WTC11 (cell line): ENCODE measurements at regions not wholly inside any gene's neighbourhood (a gene's known extent, or its start where the extent isn't known, plus 50 kb on each side); places are given as distances from the start of the nearest gene placed in this dataset.

ENCODE experiments used
- ATAC-seq: fragments of 200-7000 bp; cut with Tn5 transposase; 2 replicates; pipeline ENCODE4 v1.10.0; 2021; ENCODE audit warnings: mild to moderate bottlenecking, moderate library complexity
- CTCF ChIA-PET: fragments of 300-600 bp; sonication (Branson Sonifier 250); formaldehyde crosslinking; loops from one replicate; lab custom pipeline; 2021; ENCODE audit warnings: antibody characterized with exemption; lab: Charles Lee
- POLR2A ChIA-PET: fragments of 350-600 bp; sonication (Branson Sonifier 250); formaldehyde crosslinking; loops from one replicate; lab custom pipeline; 2021; ENCODE audit warnings: antibody characterized with exemption; lab: Charles Lee
- DNase-seq: peaks from one replicate; pipeline ENCODE4 v3.0.0; 2021; ENCODE audit warnings: low spot score
- H3K27ac Mint-ChIP-seq: 2 replicates; pipeline ENCODE4 v1.8.0; 2021; ENCODE audit warnings: mixed read lengths
- H3K27me3 Mint-ChIP-seq: 2 replicates; pipeline ENCODE4 v1.8.0; 2021; ENCODE audit warnings: low read depth, mild to moderate bottlenecking, moderate library complexity, mixed read lengths
- H3K36me3 Mint-ChIP-seq: 2 replicates; pipeline ENCODE4 v1.8.0; 2021; ENCODE audit warnings: mixed read lengths
- H3K4me1 Mint-ChIP-seq: 2 replicates; pipeline ENCODE4 v1.8.0; 2022; ENCODE audit warnings: mixed read lengths
- H3K4me3 Mint-ChIP-seq: 2 replicates; pipeline ENCODE4 v1.8.0; 2021; ENCODE audit warnings: mild to moderate bottlenecking, moderate library complexity, mixed read lengths
- H3K9me3 Mint-ChIP-seq: 2 replicates; pipeline ENCODE4 v1.8.0; 2021; ENCODE audit warnings: mixed read lengths
- ATF1 ChIP-seq: sonication (generic); formaldehyde crosslinking; IDR thresholded peaks from 2 replicates; pipeline ENCODE4 v1.8.1; 2023; ENCODE audit warnings: mild to moderate bottlenecking, moderate library complexity, missing genetic modification reagents
- ELF4 ChIP-seq: sonication (generic); formaldehyde crosslinking; IDR thresholded peaks from 2 replicates; pipeline ENCODE4 v1.8.1; 2022; ENCODE audit warnings: low read depth, mild to moderate bottlenecking, moderate library complexity, missing genetic modification reagents
- HMGA2 ChIP-seq: fragments of 250-450 bp; sonication (Bioruptor Pico); IDR thresholded peaks from 2 replicates; pipeline ENCODE4 v1.4.0; 2021; ENCODE audit warnings: mild to moderate bottlenecking, moderate library complexity
- JUN ChIP-seq: sonication (generic); formaldehyde crosslinking; IDR thresholded peaks from 2 replicates; pipeline ENCODE4 v1.8.0; 2023; ENCODE audit warnings: mild to moderate bottlenecking, missing genetic modification reagents
- KAT7 ChIP-seq: sonication (generic); formaldehyde crosslinking; IDR thresholded peaks from 2 replicates; pipeline ENCODE4 v1.8.1; 2023; ENCODE audit warnings: missing genetic modification reagents, mild to moderate bottlenecking, borderline replicate concordance
- MXD4 ChIP-seq: fragments of 250-450 bp; sonication (Bioruptor Pico); IDR thresholded peaks from 2 replicates; pipeline ENCODE4 v1.8.0; 2021; ENCODE audit warnings: mild to moderate bottlenecking, moderate library complexity, borderline replicate concordance
- NFE2L1 ChIP-seq: sonication (generic); formaldehyde crosslinking; IDR thresholded peaks from 2 replicates; pipeline ENCODE4 v1.8.1; 2023; ENCODE audit warnings: missing genetic modification reagents
- NR1H2 ChIP-seq: sonication (generic); formaldehyde crosslinking; IDR thresholded peaks from 2 replicates; pipeline ENCODE4 v1.9.0; 2021; ENCODE audit warnings: mild to moderate bottlenecking, moderate library complexity, missing genetic modification reagents
- NR3C1 ChIP-seq: sonication (generic); formaldehyde crosslinking; conservative IDR thresholded peaks from 2 replicates; pipeline ENCODE4 v1.8.1; 2023; ENCODE audit warnings: low read depth, mild to moderate bottlenecking, missing genetic modification reagents
- OVOL2 ChIP-seq: fragments of 250-450 bp; sonication (Bioruptor Pico); IDR thresholded peaks from 2 replicates; pipeline ENCODE4 v1.9.0; 2021; ENCODE audit warnings: mild to moderate bottlenecking, borderline replicate concordance
- RELA ChIP-seq: sonication (generic); formaldehyde crosslinking; IDR thresholded peaks from 2 replicates; pipeline ENCODE4 v1.8.1; 2022; ENCODE audit warnings: missing genetic modification reagents, mild to moderate bottlenecking, borderline replicate concordance
- RORB ChIP-seq: fragments of 250-450 bp; sonication (Bioruptor Pico); IDR thresholded peaks from 2 replicates; pipeline ENCODE4 v1.9.0; 2021; ENCODE audit warnings: mild to moderate bottlenecking
- TEAD1 ChIP-seq: sonication (generic); formaldehyde crosslinking; IDR thresholded peaks from 2 replicates; pipeline ENCODE4 v1.8.0; 2022; ENCODE audit warnings: mild to moderate bottlenecking, missing genetic modification reagents
- ZNF263 ChIP-seq: sonication (generic); formaldehyde crosslinking; IDR thresholded peaks from 2 replicates; pipeline ENCODE4 v1.8.1; 2022; ENCODE audit warnings: low read depth, mild to moderate bottlenecking, moderate library complexity, missing genetic modification reagents
- ZNF671 ChIP-seq: fragments of 250-450 bp; sonication (Bioruptor Pico); IDR thresholded peaks from 2 replicates; pipeline ENCODE4 v1.8.0; 2021; ENCODE audit warnings: mild to moderate bottlenecking
- TF ChIP-seq, protein P1 (sequence below): fragments of 250-450 bp; sonication (Bioruptor Pico); IDR thresholded peaks from 2 replicates; pipeline ENCODE4 v1.9.0; 2021; ENCODE audit warnings: mild to moderate bottlenecking
- TF ChIP-seq, protein P2 (sequence below): fragments of 200-600 bp; IDR thresholded peaks from 2 replicates; pipeline ENCODE4 v1.8.0; 2022; ENCODE audit warnings: antibody characterized with exemption
- TF ChIP-seq, protein P3 (sequence below): sonication (generic); formaldehyde crosslinking; IDR thresholded peaks from 2 replicates; pipeline ENCODE4 v1.8.1; 2022; ENCODE audit warnings: low read depth, mild to moderate bottlenecking, moderate library complexity, missing genetic modification reagents, borderline replicate concordance
- TF ChIP-seq, protein P4 (sequence below): sonication (generic); formaldehyde crosslinking; IDR thresholded peaks from 2 replicates; pipeline ENCODE4 v1.8.1; 2023; ENCODE audit warnings: mild to moderate bottlenecking, moderate library complexity, missing genetic modification reagents
- TF ChIP-seq, protein P5 (sequence below): sonication (generic); formaldehyde crosslinking; IDR thresholded peaks from 2 replicates; pipeline ENCODE4 v1.8.1; 2022; ENCODE audit warnings: low read depth, missing genetic modification reagents, borderline replicate concordance
- TF ChIP-seq, protein P6 (sequence below): sonication (generic); formaldehyde crosslinking; IDR thresholded peaks from 2 replicates; pipeline ENCODE4 v1.8.1; 2023; ENCODE audit warnings: mild to moderate bottlenecking, missing genetic modification reagents
- TF ChIP-seq, protein P7 (sequence below): sonication (generic); formaldehyde crosslinking; IDR thresholded peaks from 2 replicates; pipeline ENCODE4 v1.8.0; 2022; ENCODE audit warnings: mild to moderate bottlenecking, missing genetic modification reagents

DNA sequence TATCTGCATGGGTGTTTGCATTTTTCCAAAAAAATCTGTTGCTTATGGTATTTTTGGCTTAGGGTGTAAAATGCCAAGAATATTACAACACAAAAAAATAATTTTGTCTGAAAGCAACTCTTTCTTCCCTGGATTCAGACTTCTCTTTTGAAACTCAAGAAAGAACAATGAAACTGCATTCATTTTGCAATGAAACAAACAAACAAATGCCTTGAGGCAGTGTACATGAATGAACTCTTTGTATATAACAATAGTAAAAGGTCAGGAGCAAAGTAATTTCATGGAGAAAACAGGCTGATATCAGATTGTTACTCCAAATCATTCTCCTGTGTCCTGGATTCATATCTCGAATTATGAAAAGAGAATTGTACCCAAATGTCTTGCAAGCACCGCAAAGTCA lies 301.6 kb upstream of the CDH20 start:
- DNase-seq = no peak
- Mint-ChIP-seq H3K4me1 (no peaks in the 10 kb centered on the region), H3K9me3 (no peaks in the 10 kb centered on the region), H3K36me3 (no peaks in the 10 kb centered on the region), H3K27ac (no peak overlapping the region), H3K27me3 (no peaks in the 10 kb centered on the region)
- POLR2A ChIA-PET = no interaction called here
- TF ChIP-seq TEAD1 (CRISPR knock-in tag) (no peak), HMGA2 (CRISPR knock-in tag) (no peak), NR1H2 (CRISPR knock-in tag) (no peak), ZNF263 (CRISPR knock-in tag) (no peak), OVOL2 (CRISPR knock-in tag) (no peak), MXD4 (CRISPR knock-in tag) (no peak), ZNF671 (CRISPR knock-in tag) (no peak)
- TF ChIP-seq, protein P1, sequence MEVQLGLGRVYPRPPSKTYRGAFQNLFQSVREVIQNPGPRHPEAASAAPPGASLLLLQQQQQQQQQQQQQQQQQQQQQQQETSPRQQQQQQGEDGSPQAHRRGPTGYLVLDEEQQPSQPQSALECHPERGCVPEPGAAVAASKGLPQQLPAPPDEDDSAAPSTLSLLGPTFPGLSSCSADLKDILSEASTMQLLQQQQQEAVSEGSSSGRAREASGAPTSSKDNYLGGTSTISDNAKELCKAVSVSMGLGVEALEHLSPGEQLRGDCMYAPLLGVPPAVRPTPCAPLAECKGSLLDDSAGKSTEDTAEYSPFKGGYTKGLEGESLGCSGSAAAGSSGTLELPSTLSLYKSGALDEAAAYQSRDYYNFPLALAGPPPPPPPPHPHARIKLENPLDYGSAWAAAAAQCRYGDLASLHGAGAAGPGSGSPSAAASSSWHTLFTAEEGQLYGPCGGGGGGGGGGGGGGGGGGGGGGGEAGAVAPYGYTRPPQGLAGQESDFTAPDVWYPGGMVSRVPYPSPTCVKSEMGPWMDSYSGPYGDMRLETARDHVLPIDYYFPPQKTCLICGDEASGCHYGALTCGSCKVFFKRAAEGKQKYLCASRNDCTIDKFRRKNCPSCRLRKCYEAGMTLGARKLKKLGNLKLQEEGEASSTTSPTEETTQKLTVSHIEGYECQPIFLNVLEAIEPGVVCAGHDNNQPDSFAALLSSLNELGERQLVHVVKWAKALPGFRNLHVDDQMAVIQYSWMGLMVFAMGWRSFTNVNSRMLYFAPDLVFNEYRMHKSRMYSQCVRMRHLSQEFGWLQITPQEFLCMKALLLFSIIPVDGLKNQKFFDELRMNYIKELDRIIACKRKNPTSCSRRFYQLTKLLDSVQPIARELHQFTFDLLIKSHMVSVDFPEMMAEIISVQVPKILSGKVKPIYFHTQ (CRISPR knock-in tag) = no peak
- TF ChIP-seq, all 79 proteins: peak for 0
- no peak for ATAC-seq
- no peak overlapping the region for H3K4me3 Mint-ChIP-seq
- CTCF ChIA-PET = no interaction called here

DNA sequence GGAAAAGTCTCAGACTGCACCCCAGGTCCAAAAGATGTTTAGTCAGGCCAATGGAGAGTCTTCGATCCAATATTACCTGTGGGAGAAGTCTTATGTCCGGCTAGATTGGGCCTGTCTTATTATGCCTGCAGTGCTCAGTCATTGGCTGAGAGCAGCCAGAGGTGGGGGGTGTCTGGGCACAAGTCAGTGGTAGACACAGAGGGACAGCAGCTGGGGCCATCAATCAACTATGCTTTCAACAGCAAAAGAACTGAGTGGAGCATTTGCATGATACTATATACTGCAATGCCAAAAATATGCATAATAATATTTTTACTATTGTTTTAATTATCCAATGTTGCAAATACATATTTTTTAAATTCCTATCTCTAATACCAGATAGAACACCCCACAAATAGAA lies 298.6 kb upstream of the CDH20 start:
- Mint-ChIP-seq H3K27me3 (no peaks in the 10 kb centered on the region), H3K4me3 (no peak overlapping the region), H3K36me3 (no peaks in the 10 kb centered on the region), H3K4me1 (peaks cover 6% of the 10 kb centered on the region), H3K27ac (no peak overlapping the region), H3K9me3 (no peaks in the 10 kb centered on the region)
- ChIA-PET POLR2A (interaction anchor here (0.6 kb wide), 1 partner anchor 357 kb away, joined by 3 read pairs; no protein-coding TSS in a partner anchor), CTCF (no interaction called here)
- no peak for DNase-seq
- no peak for ATAC-seq
- TF ChIP-seq, protein P2, sequence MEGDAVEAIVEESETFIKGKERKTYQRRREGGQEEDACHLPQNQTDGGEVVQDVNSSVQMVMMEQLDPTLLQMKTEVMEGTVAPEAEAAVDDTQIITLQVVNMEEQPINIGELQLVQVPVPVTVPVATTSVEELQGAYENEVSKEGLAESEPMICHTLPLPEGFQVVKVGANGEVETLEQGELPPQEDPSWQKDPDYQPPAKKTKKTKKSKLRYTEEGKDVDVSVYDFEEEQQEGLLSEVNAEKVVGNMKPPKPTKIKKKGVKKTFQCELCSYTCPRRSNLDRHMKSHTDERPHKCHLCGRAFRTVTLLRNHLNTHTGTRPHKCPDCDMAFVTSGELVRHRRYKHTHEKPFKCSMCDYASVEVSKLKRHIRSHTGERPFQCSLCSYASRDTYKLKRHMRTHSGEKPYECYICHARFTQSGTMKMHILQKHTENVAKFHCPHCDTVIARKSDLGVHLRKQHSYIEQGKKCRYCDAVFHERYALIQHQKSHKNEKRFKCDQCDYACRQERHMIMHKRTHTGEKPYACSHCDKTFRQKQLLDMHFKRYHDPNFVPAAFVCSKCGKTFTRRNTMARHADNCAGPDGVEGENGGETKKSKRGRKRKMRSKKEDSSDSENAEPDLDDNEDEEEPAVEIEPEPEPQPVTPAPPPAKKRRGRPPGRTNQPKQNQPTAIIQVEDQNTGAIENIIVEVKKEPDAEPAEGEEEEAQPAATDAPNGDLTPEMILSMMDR = no peak
- TF ChIP-seq, protein P3, sequence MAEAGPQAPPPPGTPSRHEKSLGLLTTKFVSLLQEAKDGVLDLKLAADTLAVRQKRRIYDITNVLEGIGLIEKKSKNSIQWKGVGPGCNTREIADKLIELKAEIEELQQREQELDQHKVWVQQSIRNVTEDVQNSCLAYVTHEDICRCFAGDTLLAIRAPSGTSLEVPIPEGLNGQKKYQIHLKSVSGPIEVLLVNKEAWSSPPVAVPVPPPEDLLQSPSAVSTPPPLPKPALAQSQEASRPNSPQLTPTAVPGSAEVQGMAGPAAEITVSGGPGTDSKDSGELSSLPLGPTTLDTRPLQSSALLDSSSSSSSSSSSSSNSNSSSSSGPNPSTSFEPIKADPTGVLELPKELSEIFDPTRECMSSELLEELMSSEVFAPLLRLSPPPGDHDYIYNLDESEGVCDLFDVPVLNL (CRISPR knock-in tag) = no peak
- TF ChIP-seq NR3C1 (CRISPR knock-in tag) (no peak), JUN (CRISPR knock-in tag) (no peak), RELA (CRISPR knock-in tag) (no peak), NFE2L1 (CRISPR knock-in tag) (no peak), RORB (CRISPR knock-in tag) (no peak), ATF1 (CRISPR knock-in tag) (no peak), KAT7 (CRISPR knock-in tag) (no peak), ELF4 (CRISPR knock-in tag) (no peak)
- TF ChIP-seq, protein P4, sequence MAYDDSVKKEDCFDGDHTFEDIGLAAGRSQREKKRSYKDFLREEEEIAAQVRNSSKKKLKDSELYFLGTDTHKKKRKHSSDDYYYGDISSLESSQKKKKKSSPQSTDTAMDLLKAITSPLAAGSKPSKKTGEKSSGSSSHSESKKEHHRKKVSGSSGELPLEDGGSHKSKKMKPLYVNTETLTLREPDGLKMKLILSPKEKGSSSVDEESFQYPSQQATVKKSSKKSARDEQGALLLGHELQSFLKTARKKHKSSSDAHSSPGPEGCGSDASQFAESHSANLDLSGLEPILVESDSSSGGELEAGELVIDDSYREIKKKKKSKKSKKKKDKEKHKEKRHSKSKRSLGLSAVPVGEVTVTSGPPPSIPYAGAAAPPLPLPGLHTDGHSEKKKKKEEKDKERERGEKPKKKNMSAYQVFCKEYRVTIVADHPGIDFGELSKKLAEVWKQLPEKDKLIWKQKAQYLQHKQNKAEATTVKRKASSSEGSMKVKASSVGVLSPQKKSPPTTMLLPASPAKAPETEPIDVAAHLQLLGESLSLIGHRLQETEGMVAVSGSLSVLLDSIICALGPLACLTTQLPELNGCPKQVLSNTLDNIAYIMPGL (CRISPR knock-in tag) = no peak
- TF ChIP-seq, protein P5, sequence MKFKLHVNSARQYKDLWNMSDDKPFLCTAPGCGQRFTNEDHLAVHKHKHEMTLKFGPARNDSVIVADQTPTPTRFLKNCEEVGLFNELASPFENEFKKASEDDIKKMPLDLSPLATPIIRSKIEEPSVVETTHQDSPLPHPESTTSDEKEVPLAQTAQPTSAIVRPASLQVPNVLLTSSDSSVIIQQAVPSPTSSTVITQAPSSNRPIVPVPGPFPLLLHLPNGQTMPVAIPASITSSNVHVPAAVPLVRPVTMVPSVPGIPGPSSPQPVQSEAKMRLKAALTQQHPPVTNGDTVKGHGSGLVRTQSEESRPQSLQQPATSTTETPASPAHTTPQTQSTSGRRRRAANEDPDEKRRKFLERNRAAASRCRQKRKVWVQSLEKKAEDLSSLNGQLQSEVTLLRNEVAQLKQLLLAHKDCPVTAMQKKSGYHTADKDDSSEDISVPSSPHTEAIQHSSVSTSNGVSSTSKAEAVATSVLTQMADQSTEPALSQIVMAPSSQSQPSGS (CRISPR knock-in tag) = no peak
- TF ChIP-seq, protein P6, sequence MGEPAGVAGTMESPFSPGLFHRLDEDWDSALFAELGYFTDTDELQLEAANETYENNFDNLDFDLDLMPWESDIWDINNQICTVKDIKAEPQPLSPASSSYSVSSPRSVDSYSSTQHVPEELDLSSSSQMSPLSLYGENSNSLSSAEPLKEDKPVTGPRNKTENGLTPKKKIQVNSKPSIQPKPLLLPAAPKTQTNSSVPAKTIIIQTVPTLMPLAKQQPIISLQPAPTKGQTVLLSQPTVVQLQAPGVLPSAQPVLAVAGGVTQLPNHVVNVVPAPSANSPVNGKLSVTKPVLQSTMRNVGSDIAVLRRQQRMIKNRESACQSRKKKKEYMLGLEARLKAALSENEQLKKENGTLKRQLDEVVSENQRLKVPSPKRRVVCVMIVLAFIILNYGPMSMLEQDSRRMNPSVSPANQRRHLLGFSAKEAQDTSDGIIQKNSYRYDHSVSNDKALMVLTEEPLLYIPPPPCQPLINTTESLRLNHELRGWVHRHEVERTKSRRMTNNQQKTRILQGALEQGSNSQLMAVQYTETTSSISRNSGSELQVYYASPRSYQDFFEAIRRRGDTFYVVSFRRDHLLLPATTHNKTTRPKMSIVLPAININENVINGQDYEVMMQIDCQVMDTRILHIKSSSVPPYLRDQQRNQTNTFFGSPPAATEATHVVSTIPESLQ (CRISPR knock-in tag) = no peak
- TF ChIP-seq, protein P7, sequence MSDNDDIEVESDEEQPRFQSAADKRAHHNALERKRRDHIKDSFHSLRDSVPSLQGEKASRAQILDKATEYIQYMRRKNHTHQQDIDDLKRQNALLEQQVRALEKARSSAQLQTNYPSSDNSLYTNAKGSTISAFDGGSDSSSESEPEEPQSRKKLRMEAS = no peak
